ENCODE measurements at regions not wholly inside any gene's neighbourhood (a gene's known extent, or its start where the extent isn't known, plus 50 kb on each side); places are given as distances from the start of the nearest gene placed in this dataset.

GRCh38 chr19:23507446-23507845 is 112.2 kb upstream of the ZNF91 start:
- Histone ChIP-seq H3K36me3 (ENCODE audit: control insufficient read depth, insufficient read depth, low read length) (no peaks in the 10 kb centered on the region), H4K20me1 (replicated peaks; ENCODE audit: control insufficient read depth, insufficient read depth, low read length) (no peaks in the 10 kb centered on the region), H2AFZ (ENCODE audit: low read depth, low read length) (no peak overlapping the region), H3K9me1 (ENCODE audit: control insufficient read depth, insufficient read depth, low read length) (no peaks in the 10 kb centered on the region), H3K9ac (ENCODE audit: insufficient read depth in 1 of 2, low read depth in 2 of 2, low read length in 2 of 2) (no peak overlapping the region), H3K9me3 (replicated peaks; ENCODE audit: control insufficient read depth, insufficient read depth, low read depth, low read length) (no peaks in the 10 kb centered on the region), H3K4me1 (replicated peaks in 1 of 2; ENCODE audit: control insufficient read depth in 2 of 2, insufficient read depth in 2 of 2, low read length in 2 of 2) (no peaks in the 10 kb centered on the region), H3K79me2 (ENCODE audit: control insufficient read depth, insufficient read depth, low read length) (no peaks in the 10 kb centered on the region), H3K27ac (ENCODE audit: extremely low read depth, low read depth, low read length) (no peak overlapping the region), H3K4me3 (no peak overlapping the region), H3K4me2 (ENCODE audit: insufficient read depth, low read length) (no peak overlapping the region), H3K27me3 (ENCODE audit: control insufficient read depth in 2 of 2, insufficient read depth in 2 of 2, low read length in 2 of 2) (no peaks in the 10 kb centered on the region)
- CTCF ChIA-PET (ENCODE audit: low intra/inter-chr PET ratio), result no interaction called here
- ATAC-seq, result no peak
- in situ Hi-C loops (cut with MboI) (no loop called here), intact Hi-C loops (cut with micrococcal nuclease) (no loop called here)
- 14% methylated on average over 7 of the region's 7 CpGs for WGBS (ENCODE audit: insufficient coverage, low coverage, missing lambda C conversion rate)
- FAIRE-seq, result no peak
- DNase-seq (ENCODE audit: extremely low read depth in 1 of 4, low spot score in 3 of 4), result no peak
- no TSS peak for BruUV-seq (replicated peaks)
- POLR2A ChIA-PET, result interaction anchor here (0.7 kb wide), 1 partner anchor 15 kb away, joined by 4 read pairs; no protein-coding TSS in a partner anchor
- TF ChIP-seq MNT (conservative IDR thresholded peaks at IDR 0.05) (no peak), E2F8 (IDR thresholded peaks at IDR 0.05; ENCODE audit: low read depth, partially characterized antibody) (no peak), ZNF184 (CRISPR knock-in tag; IDR thresholded peaks at IDR 0.05) (no peak), ZNF165 (CRISPR knock-in tag; IDR thresholded peaks at IDR 0.05; ENCODE audit: borderline replicate concordance) (no peak), FUS (optimal IDR thresholded peaks at IDR 0.05; ENCODE audit: low read depth, low read length) (no peak), EZH2 (IDR thresholded peaks at IDR 0.05; ENCODE audit: borderline replicate concordance, low read depth, low read length) (no peak), RBBP5 (IDR thresholded peaks at IDR 0.05; ENCODE audit: borderline replicate concordance, insufficient read depth, low read length, poor library complexity, severe bottlenecking) (no peak), ZKSCAN8 (CRISPR knock-in tag; IDR thresholded peaks at IDR 0.05) (no peak), ZNF324 (CRISPR knock-in tag; IDR thresholded peaks at IDR 0.05) (no peak), ZNF41 (CRISPR knock-in tag; conservative IDR thresholded peaks at IDR 0.05) (no peak)
